Midbrain (tissue), 1 donor: ENCODE measurements at regions not wholly inside any gene's neighbourhood (a gene's known extent, or its start where the extent isn't known, plus 50 kb on each side); places are given as distances from the start of the nearest gene placed in this dataset.

ENCODE experiments used
- DNase-seq: peaks from one replicate; lab custom pipeline; 2025; lab: John Stamatoyannopoulos, UW

GRCh38 chr17:12588531-12588930 lies 77.2 kb upstream of the MYOCD start:
- no peak for DNase-seq

- no peak for DNase-seq
These were observed 75.3 kb upstream of the MYOCD start for GRCh38 chr17:12590417-12590816.

GRCh38 chr17:12591021-12591735 lies 74.5 kb upstream of the MYOCD start:
- no peak for DNase-seq

- DNase-seq: no peak
These were observed 72.7 kb upstream of the MYOCD start for GRCh38 chr17:12592941-12593340.

- DNase-seq: no peak
These were observed 68.7 kb upstream of the MYOCD start for GRCh38 chr17:12596961-12597360.

- no peak for DNase-seq
These were observed 67.8 kb upstream of the MYOCD start for GRCh38 chr17:12597895-12598294.

- DNase-seq: no peak
These were observed 66.3 kb upstream of the MYOCD start for GRCh38 chr17:12599186-12599920.

GRCh38 chr17:12600349-12600748 lies 65.3 kb upstream of the MYOCD start:
- no peak for DNase-seq

- no peak for DNase-seq
These were observed 62.1 kb upstream of the MYOCD start for GRCh38 chr17:12603566-12603965.

- no peak for DNase-seq
These were observed 60.5 kb upstream of the MYOCD start for GRCh38 chr17:12605222-12605621.

- DNase-seq: no peak
These were observed 52.1 kb upstream of the MYOCD start for GRCh38 chr17:12613566-12613965.
